Activated CD4-positive, alpha-beta T cell treated with anti-CD3 and anti-CD28 coated beads, Interleukin-2, Interleukin-4, amounts not matched to agents 100 ng/mL and 50 ng/mL, durations not matched to agents 16 hours and 8 hours (primary cell): ENCODE measurements at regions not wholly inside any gene's neighbourhood (a gene's known extent, or its start where the extent isn't known, plus 50 kb on each side); places are given as distances from the start of the nearest gene placed in this dataset.
"Not testable (repeated sequence)": the region's sequence is repeated elsewhere in the genome, so short reads cannot be mapped to it uniquely, and the experiment has no call there.

Experiments
- DNase-seq: peaks from one replicate; pipeline ENCODE4 v3.0.0-alpha.2; 2020; ENCODE audit warnings: low spot score

- no peak for DNase-seq
Observed at GRCh38 chr5:36529142-36529541, 77.3 kb upstream of the SLC1A3 start.

DNA sequence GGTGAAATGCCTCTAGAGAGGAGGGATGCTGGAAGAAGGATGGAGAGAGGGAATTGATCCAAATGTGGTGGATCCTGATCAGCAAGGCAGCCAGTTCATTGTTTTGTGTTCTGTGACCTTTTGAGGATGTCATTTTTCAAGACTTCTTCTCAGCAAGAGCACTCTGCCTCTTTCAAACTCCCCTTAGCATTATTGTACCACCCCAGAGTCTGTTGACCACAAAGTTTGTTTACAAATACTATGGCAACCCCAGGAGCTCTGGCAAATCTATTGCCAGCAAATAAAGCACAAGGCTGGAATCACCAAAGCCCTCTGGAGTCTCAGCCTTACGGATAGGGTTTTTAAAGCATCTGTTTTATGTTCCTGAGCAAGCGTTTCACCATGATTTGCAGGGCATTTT lies 76.2 kb upstream of the SLC1A3 start:
- no peak for DNase-seq

DNA sequence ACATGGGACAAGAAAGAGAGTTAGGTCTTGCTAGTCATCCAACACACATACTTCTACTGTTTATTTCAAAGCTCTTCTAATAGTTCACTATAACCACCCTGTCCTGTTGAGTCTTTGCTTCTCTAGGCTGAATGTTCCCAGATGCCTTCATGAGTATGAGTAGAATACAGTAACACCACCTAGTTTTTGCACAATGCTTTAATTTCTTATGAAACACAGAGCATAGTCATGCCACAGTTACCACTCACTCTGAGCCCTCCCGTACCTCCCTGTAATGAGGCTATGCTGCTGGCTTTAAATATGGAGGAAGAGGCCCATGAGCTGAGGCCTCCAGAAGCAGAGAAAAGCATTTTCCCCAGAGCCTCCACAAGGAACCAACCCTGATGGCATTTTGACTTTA lies 75.0 kb upstream of the SLC1A3 start:
- DNase-seq: no peak

DNA sequence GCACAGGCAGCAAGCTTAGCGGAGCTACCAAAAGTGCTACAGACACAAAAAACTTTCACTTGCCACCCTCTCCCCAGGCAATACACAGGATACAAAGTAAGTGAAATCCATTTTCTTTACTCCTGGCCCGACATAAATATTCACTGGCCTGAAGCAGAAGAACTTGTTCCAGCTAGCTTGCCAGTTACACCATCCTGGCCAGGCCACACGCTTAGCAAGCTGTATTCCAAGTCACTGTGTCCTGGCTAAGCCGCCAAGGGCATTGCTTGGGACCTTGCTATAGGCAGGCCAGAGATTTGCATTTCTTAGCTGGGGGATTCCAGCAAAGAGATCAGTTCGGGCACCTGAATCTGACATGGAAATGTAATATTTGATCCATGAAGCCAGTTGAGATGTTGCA lies 71.0 kb upstream of the SLC1A3 start:
- DNase-seq: no peak

DNA sequence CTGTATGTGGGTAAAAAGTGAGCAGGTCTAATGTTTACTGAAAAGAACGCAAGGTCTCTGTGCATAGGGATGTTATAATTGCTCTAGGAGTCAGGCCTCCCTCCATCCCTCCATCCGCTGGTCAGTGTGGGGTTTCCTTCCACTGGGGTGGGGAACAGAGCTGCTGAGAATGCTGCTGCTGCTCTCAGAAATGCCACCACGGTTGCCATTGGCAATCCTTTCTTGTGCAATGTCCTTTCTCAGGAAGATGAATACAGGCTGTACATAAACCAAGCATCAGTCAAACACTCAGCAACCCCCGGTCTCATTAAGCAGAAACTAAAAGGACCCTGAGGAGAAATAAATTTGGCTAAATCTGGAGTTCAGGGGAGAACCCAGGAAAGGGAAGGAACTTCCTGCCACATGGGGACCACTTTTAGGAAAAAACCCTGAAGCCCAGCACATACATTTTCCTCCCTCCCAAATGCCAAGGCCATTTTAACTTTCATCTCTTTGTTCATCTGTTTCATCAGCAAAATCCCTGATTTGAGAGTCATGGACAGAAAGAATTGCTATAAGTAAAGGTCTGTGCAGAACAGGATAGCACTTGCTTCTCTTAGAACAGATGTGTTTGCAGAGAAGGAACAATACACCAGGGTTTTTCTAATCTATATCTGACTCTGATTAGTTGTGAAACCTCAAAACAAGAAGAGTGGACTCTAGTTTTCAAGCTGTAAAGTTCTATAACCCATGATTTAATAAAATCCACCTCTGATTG lies 70.4 kb upstream of the SLC1A3 start:
- no peak for DNase-seq

DNA sequence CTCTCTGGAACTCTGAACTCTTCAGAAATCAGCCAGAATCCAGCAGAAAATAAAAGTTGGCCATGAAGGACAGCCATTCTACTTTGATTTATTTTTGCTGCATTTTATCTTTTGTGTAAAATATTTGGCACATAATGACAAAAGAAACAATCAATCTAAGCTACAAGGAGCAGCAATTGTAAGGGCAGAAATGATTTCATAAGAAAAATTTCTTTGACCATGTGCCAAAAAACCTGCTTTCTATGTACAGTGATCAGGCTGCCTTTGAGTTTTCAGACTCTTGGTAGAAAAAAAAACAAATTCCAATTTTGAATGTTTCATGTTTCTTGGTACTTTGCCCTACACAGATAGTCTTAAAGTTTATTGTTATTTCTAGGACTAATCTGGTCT lies 69.8 kb upstream of the SLC1A3 start:
- DNase-seq: no peak

DNA sequence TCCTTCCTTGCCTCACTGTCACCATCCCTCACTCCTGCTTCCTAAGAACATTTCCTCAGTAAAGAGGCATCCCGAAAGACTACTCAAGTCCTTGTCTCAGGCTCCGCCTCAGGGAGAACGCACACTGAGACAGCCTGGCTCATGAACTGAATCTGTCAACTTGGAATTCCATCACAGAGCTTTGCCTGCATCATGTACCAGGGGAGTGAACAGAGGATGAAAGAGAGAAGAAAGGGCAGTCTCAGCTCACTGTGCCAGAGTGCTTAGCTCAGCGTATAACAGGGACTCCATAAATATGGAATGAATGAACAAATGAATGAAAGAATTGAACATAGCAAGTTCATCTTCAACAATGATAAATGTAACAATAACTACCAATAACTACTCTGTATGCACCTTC lies 68.7 kb upstream of the SLC1A3 start:
- no peak for DNase-seq

DNA sequence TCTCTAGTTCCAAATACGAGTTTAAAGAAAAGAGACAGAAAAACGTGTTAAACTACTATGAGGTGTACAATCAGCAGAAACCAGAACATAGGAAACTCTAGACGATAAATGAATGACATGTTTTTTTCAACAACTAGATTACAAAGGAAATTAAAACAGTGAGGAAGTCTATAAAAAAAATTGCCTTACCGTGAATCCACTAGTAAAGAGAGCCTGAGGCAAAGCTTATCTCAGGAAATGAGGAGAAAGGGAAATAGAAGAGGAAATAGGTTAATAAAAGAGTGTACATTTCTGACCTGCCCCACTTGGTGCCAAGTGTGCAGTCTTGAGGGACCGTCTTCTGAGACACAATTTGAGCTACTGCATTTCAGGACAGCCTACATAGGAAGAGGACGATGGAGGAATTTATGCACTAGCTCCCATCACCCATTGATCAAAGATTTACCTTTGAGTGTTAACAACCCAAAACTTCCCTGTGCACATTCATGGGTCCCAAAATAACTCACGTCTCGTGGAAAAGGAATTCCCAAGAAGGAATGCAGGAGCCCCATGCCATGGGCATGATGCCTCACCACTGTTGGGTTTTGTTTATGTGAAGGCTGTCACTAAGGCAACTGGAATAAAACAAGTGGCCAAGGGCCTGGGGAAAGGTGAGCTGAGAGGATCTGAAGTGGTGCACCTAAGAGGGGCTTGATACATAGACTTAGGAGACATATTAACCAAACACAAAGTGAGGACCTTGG lies 53.6 kb upstream of the SLC1A3 start:
- DNase-seq: no peak

GRCh38 chr5:36555035-36555434 lies 51.4 kb upstream of the SLC1A3 start:
- not testable (repeated sequence) for DNase-seq
